ENCODE measurements at regions not wholly inside any gene's neighbourhood (a gene's known extent, or its start where the extent isn't known, plus 50 kb on each side); places are given as distances from the start of the nearest gene placed in this dataset.
"Not testable (repeated sequence)": the region's sequence is repeated elsewhere in the genome, so short reads cannot be mapped to it uniquely, and the experiment has no call there.

GRCh38 chr15:35179739-35180138 lies 94.6 kb upstream of the NANOGP8 start:
- TF ChIP-seq POLR2AphosphoS5 (IDR thresholded peaks at IDR 0.05; ENCODE audit: low read depth, low read length) (no peak), POLR2A (IDR thresholded peaks at IDR 0.05; ENCODE audit: low read depth, low read length) (no peak), PAX5 (IDR thresholded peaks at IDR 0.05; ENCODE audit: insufficient read depth, low read length, severe bottlenecking) (no peak), SPI1 (IDR thresholded peaks at IDR 0.05; ENCODE audit: low read depth, low read length) (no peak), TAF1 (IDR thresholded peaks at IDR 0.05; ENCODE audit: low read depth, low read length) (no peak), POU2F2 (IDR thresholded peaks at IDR 0.05; ENCODE audit: low read depth, low read length) (no peak)
- FAIRE-seq (no peak), DNase-seq (ENCODE audit: insufficient read length, low spot score) (no peak)

- not testable (repeated sequence) for FAIRE-seq; DNase-seq (ENCODE audit: insufficient read length, low spot score)
Observed at GRCh38 chr15:35178186-35178585, 93.1 kb upstream of the NANOGP8 start.

- DNase-seq (ENCODE audit: insufficient read length, low spot score): no peak
- TF ChIP-seq TAF1 (IDR thresholded peaks at IDR 0.05; ENCODE audit: low read depth, low read length) (no peak), PAX5 (IDR thresholded peaks at IDR 0.05; ENCODE audit: insufficient read depth, low read length, severe bottlenecking) (no peak), POLR2A (IDR thresholded peaks at IDR 0.05; ENCODE audit: low read depth, low read length) (no peak)
- peak; percentile 33 for FAIRE-seq
Observed at GRCh38 chr15:35174948-35175347, 89.9 kb upstream of the NANOGP8 start.

GRCh38 chr15:35173444-35174118 lies 88.5 kb upstream of the NANOGP8 start:
- no peak for DNase-seq (ENCODE audit: insufficient read length, low spot score)
- no peak for FAIRE-seq
- TF ChIP-seq SPI1 (IDR thresholded peaks at IDR 0.05; ENCODE audit: low read depth, low read length) (no peak), POLR2AphosphoS5 (IDR thresholded peaks at IDR 0.05; ENCODE audit: low read depth, low read length) (no peak), TAF1 (IDR thresholded peaks at IDR 0.05; ENCODE audit: low read depth, low read length) (no peak), POLR2A (IDR thresholded peaks at IDR 0.05; ENCODE audit: low read depth, low read length) (no peak), PAX5 (IDR thresholded peaks at IDR 0.05; ENCODE audit: insufficient read depth, low read length, severe bottlenecking) (no peak), POU2F2 (IDR thresholded peaks at IDR 0.05; ENCODE audit: low read depth, low read length) (no peak)

- no peak for DNase-seq (ENCODE audit: insufficient read length, low spot score)
- FAIRE-seq: no peak
Observed at GRCh38 chr15:35170207-35170606, 85.1 kb upstream of the NANOGP8 start.

GRCh38 chr15:35168464-35168863 lies 83.4 kb upstream of the NANOGP8 start:
- TF ChIP-seq PAX5 (IDR thresholded peaks at IDR 0.05; ENCODE audit: insufficient read depth, low read length, severe bottlenecking) (no peak), POLR2AphosphoS5 (IDR thresholded peaks at IDR 0.05; ENCODE audit: low read depth, low read length) (no peak), POLR2A (IDR thresholded peaks at IDR 0.05; ENCODE audit: low read depth, low read length) (no peak), SPI1 (IDR thresholded peaks at IDR 0.05; ENCODE audit: low read depth, low read length) (peak; percentile 33; the same call in 1 of the 2 replicates), POU2F2 (IDR thresholded peaks at IDR 0.05; ENCODE audit: low read depth, low read length) (no peak), TAF1 (IDR thresholded peaks at IDR 0.05; ENCODE audit: low read depth, low read length) (no peak)
- FAIRE-seq (no peak), DNase-seq (ENCODE audit: insufficient read length, low spot score) (no peak)

More at GRCh38 chr15:35170207-35170606, 85.1 kb upstream of the NANOGP8 start:
- TF ChIP-seq TAF1 (IDR thresholded peaks at IDR 0.05; ENCODE audit: low read depth, low read length): no peak
- no peak for TF ChIP-seq POLR2A (IDR thresholded peaks at IDR 0.05; ENCODE audit: low read depth, low read length)
- TF ChIP-seq POU2F2 (IDR thresholded peaks at IDR 0.05; ENCODE audit: low read depth, low read length): no peak
- TF ChIP-seq POLR2AphosphoS5 (IDR thresholded peaks at IDR 0.05; ENCODE audit: low read depth, low read length): no peak
- no peak for TF ChIP-seq PAX5 (IDR thresholded peaks at IDR 0.05; ENCODE audit: insufficient read depth, low read length, severe bottlenecking)
- no peak for TF ChIP-seq SPI1 (IDR thresholded peaks at IDR 0.05; ENCODE audit: low read depth, low read length)

GRCh38 chr15:35167675-35168074 lies 82.6 kb upstream of the NANOGP8 start:
- FAIRE-seq: no peak
- TF ChIP-seq POLR2AphosphoS5 (IDR thresholded peaks at IDR 0.05; ENCODE audit: low read depth, low read length) (no peak), TAF1 (IDR thresholded peaks at IDR 0.05; ENCODE audit: low read depth, low read length) (no peak), SPI1 (IDR thresholded peaks at IDR 0.05; ENCODE audit: low read depth, low read length) (no peak), PAX5 (IDR thresholded peaks at IDR 0.05; ENCODE audit: insufficient read depth, low read length, severe bottlenecking) (no peak), POU2F2 (IDR thresholded peaks at IDR 0.05; ENCODE audit: low read depth, low read length) (no peak), POLR2A (IDR thresholded peaks at IDR 0.05; ENCODE audit: low read depth, low read length) (no peak)
- no peak for DNase-seq (ENCODE audit: insufficient read length, low spot score)

- no peak for DNase-seq (ENCODE audit: insufficient read length, low spot score)
- FAIRE-seq: no peak
- TF ChIP-seq SPI1 (IDR thresholded peaks at IDR 0.05; ENCODE audit: low read depth, low read length): no peak
- no peak for TF ChIP-seq TAF1 (IDR thresholded peaks at IDR 0.05; ENCODE audit: low read depth, low read length)
Observed at GRCh38 chr15:35166730-35167359, 81.8 kb upstream of the NANOGP8 start.

- TF ChIP-seq PAX5 (IDR thresholded peaks at IDR 0.05; ENCODE audit: insufficient read depth, low read length, severe bottlenecking): no peak
- no peak for TF ChIP-seq SPI1 (IDR thresholded peaks at IDR 0.05; ENCODE audit: low read depth, low read length)
- TF ChIP-seq POLR2AphosphoS5 (IDR thresholded peaks at IDR 0.05; ENCODE audit: low read depth, low read length): no peak
- TF ChIP-seq TAF1 (IDR thresholded peaks at IDR 0.05; ENCODE audit: low read depth, low read length): no peak
- no peak for TF ChIP-seq POU2F2 (IDR thresholded peaks at IDR 0.05; ENCODE audit: low read depth, low read length)
- TF ChIP-seq POLR2A (IDR thresholded peaks at IDR 0.05; ENCODE audit: low read depth, low read length): no peak
- FAIRE-seq: no peak
Observed at GRCh38 chr15:35161694-35162093, 76.6 kb upstream of the NANOGP8 start.

GRCh38 chr15:35159170-35159569 lies 74.1 kb upstream of the NANOGP8 start:
- no peak for FAIRE-seq
- no peak for DNase-seq (ENCODE audit: insufficient read length, low spot score)
- TF ChIP-seq SPI1 (IDR thresholded peaks at IDR 0.05; ENCODE audit: low read depth, low read length): no peak
- no peak for TF ChIP-seq POLR2A (IDR thresholded peaks at IDR 0.05; ENCODE audit: low read depth, low read length)
- TF ChIP-seq POU2F2 (IDR thresholded peaks at IDR 0.05; ENCODE audit: low read depth, low read length): no peak
- no peak for TF ChIP-seq PAX5 (IDR thresholded peaks at IDR 0.05; ENCODE audit: insufficient read depth, low read length, severe bottlenecking)
- TF ChIP-seq TAF1 (IDR thresholded peaks at IDR 0.05; ENCODE audit: low read depth, low read length): no peak
- TF ChIP-seq POLR2AphosphoS5 (IDR thresholded peaks at IDR 0.05; ENCODE audit: low read depth, low read length): no peak

More at GRCh38 chr15:35161694-35162093, 76.6 kb upstream of the NANOGP8 start:
- no peak for DNase-seq (ENCODE audit: insufficient read length, low spot score)
